ENCODE measurements at regions not wholly inside any gene's neighbourhood (a gene's known extent, or its start where the extent isn't known, plus 50 kb on each side); places are given as distances from the start of the nearest gene placed in this dataset.
"Not testable (repeated sequence)": the region's sequence is repeated elsewhere in the genome, so short reads cannot be mapped to it uniquely, and the experiment has no call there.

GRCh38 chr19:27859689-27860088 is 1353.3 kb downstream of the UQCRFS1 start:
- DNase-seq (ENCODE audit: low read depth, low spot score), result no peak
- no peak for TF ChIP-seq CTCF (IDR thresholded peaks at IDR 0.05; ENCODE audit: low read depth, low read length)
- H3K4me3 ChIP-seq (ENCODE audit: low read depth, low read length), result no peak overlapping the region
- in situ Hi-C loops (cut with HindIII; ENCODE audit: low sequenced_read_pairs), result no loop called here

DNA sequence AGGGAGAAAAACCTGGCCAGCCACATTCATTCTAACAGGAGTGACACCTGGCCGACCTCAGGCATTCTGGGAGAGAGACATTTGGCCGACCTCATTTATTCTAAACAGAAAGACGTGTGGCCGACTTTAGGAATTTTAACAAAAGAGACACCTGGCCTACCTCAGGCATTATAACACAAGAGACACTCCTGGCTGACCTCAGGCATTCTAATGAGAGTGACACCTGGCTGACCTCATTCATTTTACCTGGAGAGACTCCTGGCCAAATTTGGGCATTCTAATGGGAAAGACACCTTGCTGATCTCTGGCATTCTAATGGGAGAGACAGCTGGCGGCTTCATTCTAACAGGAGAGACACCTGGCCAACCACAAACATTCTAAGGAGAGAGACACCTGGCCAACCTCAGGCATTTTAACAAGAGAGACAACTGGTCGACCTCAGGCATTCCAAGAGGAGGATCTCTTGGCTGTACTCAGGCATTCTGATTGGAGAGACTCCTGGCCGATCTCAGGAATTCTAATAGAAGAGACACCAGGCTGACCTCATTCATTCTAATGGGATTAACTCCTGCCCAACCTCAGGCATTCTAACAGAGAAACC is 1353.9 kb downstream of the UQCRFS1 start:
- no peak for TF ChIP-seq CTCF (IDR thresholded peaks at IDR 0.05; ENCODE audit: low read depth, low read length)
- in situ Hi-C loops (cut with HindIII; ENCODE audit: low sequenced_read_pairs), result no loop called here
- no peak for DNase-seq (ENCODE audit: low read depth, low spot score)
- H3K4me3 ChIP-seq (ENCODE audit: low read depth, low read length), result no peak overlapping the region

GRCh38 chr19:27852931-27853330 is 1360.0 kb downstream of the UQCRFS1 start:
- DNase-seq (ENCODE audit: low read depth, low spot score); H3K4me3 ChIP-seq (ENCODE audit: low read depth, low read length); in situ Hi-C loops (cut with HindIII; ENCODE audit: low sequenced_read_pairs): not testable (repeated sequence)

DNA sequence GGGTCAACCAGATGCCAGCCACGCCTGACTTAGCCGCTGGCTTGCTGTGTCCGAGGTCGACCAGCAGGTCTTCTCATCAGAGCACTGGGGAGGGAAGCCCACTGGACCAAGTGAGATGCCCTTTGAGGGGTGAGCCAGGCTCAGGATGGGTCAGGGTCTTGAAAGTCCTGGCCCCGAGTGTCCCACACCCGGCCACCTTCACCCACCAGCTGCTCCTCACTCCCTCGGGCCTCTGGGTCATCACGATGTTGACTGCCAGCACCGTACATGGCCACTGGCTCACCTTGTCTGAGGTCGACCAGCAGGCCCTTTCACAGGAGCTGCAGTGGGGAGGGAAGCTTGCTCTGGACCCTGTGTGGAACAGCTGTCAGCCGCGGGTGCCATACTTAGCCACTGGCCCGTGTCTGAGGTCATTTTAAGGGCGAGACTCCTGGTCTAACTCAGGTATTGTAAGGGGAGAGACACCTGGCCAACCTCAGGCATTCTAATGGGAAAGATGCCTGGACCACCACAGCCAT is 1361.3 kb downstream of the UQCRFS1 start:
- in situ Hi-C loops (cut with HindIII; ENCODE audit: low sequenced_read_pairs), result no loop called here
- TF ChIP-seq CTCF (IDR thresholded peaks at IDR 0.05; ENCODE audit: low read depth, low read length), result no peak
- DNase-seq (ENCODE audit: low read depth, low spot score), result no peak
- H3K4me3 ChIP-seq (ENCODE audit: low read depth, low read length), result no peak overlapping the region

- in situ Hi-C loops (cut with HindIII; ENCODE audit: low sequenced_read_pairs), result no loop called here
These were observed 1361.9 kb downstream of the UQCRFS1 start for GRCh38 chr19:27851002-27851481.

GRCh38 chr19:27846944-27847343 is 1366.0 kb downstream of the UQCRFS1 start:
- no peak overlapping the region for H3K4me3 ChIP-seq (ENCODE audit: low read depth, low read length)
- in situ Hi-C loops (cut with HindIII; ENCODE audit: low sequenced_read_pairs), result no loop called here
- no peak for DNase-seq (ENCODE audit: low read depth, low spot score)
- no peak for TF ChIP-seq CTCF (IDR thresholded peaks at IDR 0.05; ENCODE audit: low read depth, low read length)

More at GRCh38 chr19:27851002-27851481, 1361.9 kb downstream of the UQCRFS1 start:
- TF ChIP-seq CTCF (IDR thresholded peaks at IDR 0.05; ENCODE audit: low read depth, low read length), result no peak
- H3K4me3 ChIP-seq (ENCODE audit: low read depth, low read length), result no peak overlapping the region
- DNase-seq (ENCODE audit: low read depth, low spot score), result no peak

DNA sequence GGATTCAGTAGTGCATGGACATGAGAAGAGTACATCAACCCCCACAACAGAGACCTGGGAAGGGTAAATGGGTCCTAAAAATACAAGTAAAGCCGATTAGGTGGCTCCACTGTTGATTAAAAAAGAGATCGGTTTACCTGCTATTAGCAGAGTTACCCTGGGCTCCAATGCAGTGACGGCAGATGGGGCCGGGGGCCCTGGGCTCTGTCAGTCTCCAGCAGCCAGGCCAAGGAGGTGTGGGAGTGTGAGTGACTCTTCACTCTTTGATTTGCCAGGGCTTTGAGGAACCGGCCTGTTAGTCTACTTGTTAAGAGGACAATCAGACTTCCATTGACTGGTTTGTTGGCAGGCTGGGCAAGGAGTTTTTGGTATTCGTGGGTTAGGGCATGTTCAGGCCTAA is 1368.7 kb downstream of the UQCRFS1 start:
- no peak for TF ChIP-seq CTCF (IDR thresholded peaks at IDR 0.05; ENCODE audit: low read depth, low read length)
- no peak overlapping the region for H3K4me3 ChIP-seq (ENCODE audit: low read depth, low read length)
- DNase-seq (ENCODE audit: low read depth, low spot score), result no peak
- in situ Hi-C loops (cut with HindIII; ENCODE audit: low sequenced_read_pairs), result no loop called here

Measured in astrocyte of the spinal cord (primary cell).